Stimulated activated CD8-positive, alpha-beta memory T cell treated with anti-CD3 and anti-CD28 coated beads, Interleukin-4, amount 100 ng/mL, for 24 hours (primary cell): ENCODE measurements at regions not wholly inside any gene's neighbourhood (a gene's known extent, or its start where the extent isn't known, plus 50 kb on each side); places are given as distances from the start of the nearest gene placed in this dataset.

ENCODE experiments used
- DNase-seq: peaks from one replicate; pipeline ENCODE4 v3.0.0-alpha.2; 2020; ENCODE audit warnings: low read depth

- no peak for DNase-seq
These were observed 333.8 kb downstream of the ZNF621 start for GRCh38 chr3:40858364-40859115.

- no peak for DNase-seq
These were observed 336.4 kb upstream of the CTNNB1 start for GRCh38 chr3:40862946-40863345.

GRCh38 chr3:40864146-40864782 is 335.0 kb upstream of the CTNNB1 start:
- DNase-seq: no peak

- DNase-seq: no peak
These were observed 334.4 kb upstream of the CTNNB1 start for GRCh38 chr3:40864915-40865314.

- no peak for DNase-seq
These were observed 331.5 kb upstream of the CTNNB1 start for GRCh38 chr3:40867797-40868196.

- DNase-seq: no peak
These were observed 330.3 kb upstream of the CTNNB1 start for GRCh38 chr3:40869013-40869412.

- DNase-seq: no peak
These were observed 329.4 kb upstream of the CTNNB1 start for GRCh38 chr3:40869939-40870338.

GRCh38 chr3:40871394-40871793 is 327.9 kb upstream of the CTNNB1 start:
- DNase-seq: no peak

- no peak for DNase-seq
These were observed 326.9 kb upstream of the CTNNB1 start for GRCh38 chr3:40872258-40872920.

GRCh38 chr3:40873476-40873875 is 325.8 kb upstream of the CTNNB1 start:
- DNase-seq: no peak

- no peak for DNase-seq
These were observed 325.2 kb upstream of the CTNNB1 start for GRCh38 chr3:40873934-40874699.

GRCh38 chr3:40875581-40875980 is 323.7 kb upstream of the CTNNB1 start:
- no peak for DNase-seq

- no peak for DNase-seq
These were observed 323.3 kb upstream of the CTNNB1 start for GRCh38 chr3:40876009-40876408.

- DNase-seq: no peak
These were observed 322.8 kb upstream of the CTNNB1 start for GRCh38 chr3:40876496-40876895.

- DNase-seq: no peak
These were observed 321.5 kb upstream of the CTNNB1 start for GRCh38 chr3:40877631-40878463.

- no peak for DNase-seq
These were observed 320.8 kb upstream of the CTNNB1 start for GRCh38 chr3:40878464-40878905.

GRCh38 chr3:40885430-40885829 is 313.9 kb upstream of the CTNNB1 start:
- no peak for DNase-seq

GRCh38 chr3:40886660-40887425 is 312.5 kb upstream of the CTNNB1 start:
- DNase-seq: no peak

- no peak for DNase-seq
These were observed 308.1 kb upstream of the CTNNB1 start for GRCh38 chr3:40891186-40891585.

GRCh38 chr3:40895109-40895508 is 304.2 kb upstream of the CTNNB1 start:
- no peak for DNase-seq

GRCh38 chr3:40899286-40899712 is 300.0 kb upstream of the CTNNB1 start:
- DNase-seq: no peak
